ENCODE measurements at regions not wholly inside any gene's neighbourhood (a gene's known extent, or its start where the extent isn't known, plus 50 kb on each side); places are given as distances from the start of the nearest gene placed in this dataset.

DNA sequence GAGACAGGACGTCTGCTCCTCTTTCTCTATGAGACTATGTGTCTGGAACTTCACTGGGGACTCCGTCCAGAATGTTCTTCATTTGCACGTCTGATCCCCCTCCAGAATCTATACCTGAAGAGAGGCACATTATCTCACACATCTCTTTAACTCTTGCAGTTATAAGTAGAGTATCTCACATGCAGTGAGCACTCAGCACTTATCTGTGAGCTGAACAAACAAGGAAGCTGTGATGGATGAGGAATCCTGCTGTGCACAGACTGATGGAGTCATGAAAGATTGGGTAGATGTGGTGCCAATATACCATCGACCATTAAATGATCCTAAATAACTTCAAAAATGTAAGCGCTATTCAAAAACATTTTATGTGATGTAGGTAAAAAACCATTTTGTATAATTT is 888.3 kb upstream of the CELF4 start:
- no peak overlapping the region for H3K4me3 ChIP-seq
- H3K9me3 ChIP-seq: no peaks in the 10 kb centered on the region
- no peak for DNase-seq (ENCODE audit: low spot score in 2 of 2)
- no peaks in the 10 kb centered on the region for H3K27me3 ChIP-seq
- WGBS, 2 donors: 77 to 81% methylated on average over 5 of the region's 5 CpGs
- no peaks in the 10 kb centered on the region for H3K36me3 ChIP-seq
- no peaks in the 10 kb centered on the region for H3K4me1 ChIP-seq
- TF ChIP-seq, protein P1, sequence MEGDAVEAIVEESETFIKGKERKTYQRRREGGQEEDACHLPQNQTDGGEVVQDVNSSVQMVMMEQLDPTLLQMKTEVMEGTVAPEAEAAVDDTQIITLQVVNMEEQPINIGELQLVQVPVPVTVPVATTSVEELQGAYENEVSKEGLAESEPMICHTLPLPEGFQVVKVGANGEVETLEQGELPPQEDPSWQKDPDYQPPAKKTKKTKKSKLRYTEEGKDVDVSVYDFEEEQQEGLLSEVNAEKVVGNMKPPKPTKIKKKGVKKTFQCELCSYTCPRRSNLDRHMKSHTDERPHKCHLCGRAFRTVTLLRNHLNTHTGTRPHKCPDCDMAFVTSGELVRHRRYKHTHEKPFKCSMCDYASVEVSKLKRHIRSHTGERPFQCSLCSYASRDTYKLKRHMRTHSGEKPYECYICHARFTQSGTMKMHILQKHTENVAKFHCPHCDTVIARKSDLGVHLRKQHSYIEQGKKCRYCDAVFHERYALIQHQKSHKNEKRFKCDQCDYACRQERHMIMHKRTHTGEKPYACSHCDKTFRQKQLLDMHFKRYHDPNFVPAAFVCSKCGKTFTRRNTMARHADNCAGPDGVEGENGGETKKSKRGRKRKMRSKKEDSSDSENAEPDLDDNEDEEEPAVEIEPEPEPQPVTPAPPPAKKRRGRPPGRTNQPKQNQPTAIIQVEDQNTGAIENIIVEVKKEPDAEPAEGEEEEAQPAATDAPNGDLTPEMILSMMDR (IDR thresholded peaks at IDR 0.05): no peak
- no peak for TF ChIP-seq POLR2A (IDR thresholded peaks at IDR 0.05)
- H3K27ac ChIP-seq: no peak overlapping the region

DNA sequence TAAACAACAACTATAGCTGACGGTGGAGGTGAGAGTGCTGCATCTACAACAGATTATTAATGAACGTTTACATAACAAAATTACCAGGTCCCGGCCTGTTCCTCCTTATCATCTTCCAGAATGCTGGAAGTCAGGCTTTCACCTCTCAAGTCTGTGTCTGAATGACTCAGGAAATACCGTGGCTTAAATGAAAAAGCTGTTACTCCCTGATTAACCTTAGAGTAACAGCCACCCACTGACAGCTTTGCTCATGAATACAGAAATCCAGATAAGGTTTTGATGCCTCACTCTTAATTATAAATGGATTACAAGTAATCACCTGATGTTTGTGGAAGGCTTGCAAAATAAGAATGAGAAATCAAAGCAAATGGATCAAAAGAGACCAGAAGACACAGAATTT is 885.3 kb upstream of the CELF4 start:
- no peak for DNase-seq (ENCODE audit: low spot score in 2 of 2)
- Histone ChIP-seq H3K4me3 (no peak overlapping the region), H3K4me1 (no peaks in the 10 kb centered on the region), H3K36me3 (no peaks in the 10 kb centered on the region), H3K27ac (no peak overlapping the region), H3K27me3 (no peaks in the 10 kb centered on the region), H3K9me3 (no peaks in the 10 kb centered on the region)
- 41 to 43% methylated on average over 4 of the region's 4 CpGs for WGBS, 2 donors
- TF ChIP-seq EP300 (IDR thresholded peaks at IDR 0.05) (no peak), POLR2A (IDR thresholded peaks at IDR 0.05) (no peak)
- TF ChIP-seq, protein P1 (IDR thresholded peaks at IDR 0.05): no peak

DNA sequence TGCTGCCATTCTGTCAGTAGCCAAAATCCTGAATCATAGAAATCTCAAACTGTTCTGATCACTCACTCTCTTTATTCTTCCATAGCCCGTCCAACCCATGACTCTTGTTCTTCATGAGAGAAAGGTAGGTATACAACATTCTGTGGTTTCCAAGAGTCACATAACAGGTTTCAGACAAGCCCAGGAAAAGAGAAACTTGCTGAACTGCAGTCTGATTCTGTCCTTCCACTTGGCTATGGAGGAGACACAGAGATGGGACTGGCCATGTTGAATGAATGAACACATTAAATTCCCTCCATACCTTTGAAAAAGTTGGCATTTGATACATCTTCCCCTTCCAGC is 880.2 kb upstream of the CELF4 start:
- WGBS, 2 donors: 90 to 100% methylated on average over 1 of the region's 1 CpG

GRCh38 chr18:38444971-38445803 is 879.6 kb upstream of the CELF4 start:
- Histone ChIP-seq H3K4me1 (no peaks in the 10 kb centered on the region), H3K4me3 (no peak overlapping the region), H3K27me3 (no peaks in the 10 kb centered on the region), H3K36me3 (no peaks in the 10 kb centered on the region), H3K9me3 (no peaks in the 10 kb centered on the region), H3K27ac (no peak overlapping the region)
- TF ChIP-seq, protein P1 (IDR thresholded peaks at IDR 0.05): no peak
- TF ChIP-seq EP300 (IDR thresholded peaks at IDR 0.05): no peak
- no peak for TF ChIP-seq POLR2A (IDR thresholded peaks at IDR 0.05)
- WGBS, 2 donors: 63 to 69% methylated on average over 7 of the region's 7 CpGs
- no peak for DNase-seq (ENCODE audit: low spot score in 2 of 2)

More for the DNA sequence above, 880.2 kb upstream of the CELF4 start:
- no peaks in the 10 kb centered on the region for H3K36me3 ChIP-seq
- no peak overlapping the region for H3K4me3 ChIP-seq
- H3K27me3 ChIP-seq: no peaks in the 10 kb centered on the region
- H3K9me3 ChIP-seq: no peaks in the 10 kb centered on the region
- no peak overlapping the region for H3K27ac ChIP-seq
- no peak for DNase-seq (ENCODE audit: low spot score in 2 of 2)
- H3K4me1 ChIP-seq: no peaks in the 10 kb centered on the region
- no peak for TF ChIP-seq EP300 (IDR thresholded peaks at IDR 0.05)
- TF ChIP-seq, protein P1 (IDR thresholded peaks at IDR 0.05): no peak
- no peak for TF ChIP-seq POLR2A (IDR thresholded peaks at IDR 0.05)

- Histone ChIP-seq H3K36me3 (no peaks in the 10 kb centered on the region), H3K4me3 (no peak overlapping the region), H3K27me3 (no peaks in the 10 kb centered on the region), H3K9me3 (no peaks in the 10 kb centered on the region), H3K27ac (no peak overlapping the region), H3K4me1 (no peaks in the 10 kb centered on the region)
- 75 to 83% methylated on average over 4 of the region's 4 CpGs for WGBS, 2 donors
- TF ChIP-seq POLR2A (IDR thresholded peaks at IDR 0.05): no peak
- no peak for DNase-seq (ENCODE audit: low spot score in 2 of 2)
Observed at GRCh38 chr18:38427736-38428135, 862.1 kb upstream of the CELF4 start.
